ENCODE measurements at regions not wholly inside any gene's neighbourhood (a gene's known extent, or its start where the extent isn't known, plus 50 kb on each side); places are given as distances from the start of the nearest gene placed in this dataset.
"Not testable (repeated sequence)": the region's sequence is repeated elsewhere in the genome, so short reads cannot be mapped to it uniquely, and the experiment has no call there.

- no peak for DNase-seq (ENCODE audit: low read depth)
These were observed 87.7 kb downstream of the DCK start for GRCh38 chr4:71081192-71081591.

GRCh38 chr4:71093745-71094144 is 100.3 kb downstream of the DCK start:
- no peak for DNase-seq (ENCODE audit: low read depth)

- DNase-seq (ENCODE audit: low read depth) = no peak
These were observed 100.8 kb downstream of the DCK start for GRCh38 chr4:71094201-71094600.

- DNase-seq (ENCODE audit: low read depth) = no peak
These were observed 101.7 kb downstream of the DCK start for GRCh38 chr4:71095141-71095540.

- DNase-seq (ENCODE audit: low read depth) = no peak
These were observed 102.1 kb downstream of the DCK start for GRCh38 chr4:71095545-71095944.

GRCh38 chr4:71107726-71108125 is 114.3 kb downstream of the DCK start:
- no peak for DNase-seq (ENCODE audit: low read depth)

- no peak for DNase-seq (ENCODE audit: low read depth)
These were observed 117.0 kb downstream of the DCK start for GRCh38 chr4:71110499-71110898.

GRCh38 chr4:71111133-71111532 is 117.7 kb downstream of the DCK start:
- DNase-seq (ENCODE audit: low read depth) = not testable (repeated sequence)

- DNase-seq (ENCODE audit: low read depth) = no peak
These were observed 119.8 kb downstream of the DCK start for GRCh38 chr4:71113294-71113693.

GRCh38 chr4:71120831-71121524 is 127.5 kb downstream of the DCK start:
- DNase-seq (ENCODE audit: low read depth) = no peak

GRCh38 chr4:71123951-71124350 is 130.5 kb downstream of the DCK start:
- no peak for DNase-seq (ENCODE audit: low read depth)

- DNase-seq (ENCODE audit: low read depth) = no peak
These were observed 131.7 kb downstream of the DCK start for GRCh38 chr4:71125137-71125536.

GRCh38 chr4:71126719-71127118 is 133.3 kb downstream of the DCK start:
- DNase-seq (ENCODE audit: low read depth) = no peak

GRCh38 chr4:71130827-71131603 is 137.6 kb downstream of the DCK start:
- DNase-seq (ENCODE audit: low read depth) = no peak

- DNase-seq (ENCODE audit: low read depth) = no peak
These were observed 139.0 kb downstream of the DCK start for GRCh38 chr4:71132486-71132885.

GRCh38 chr4:71133491-71133890 is 140.0 kb downstream of the DCK start:
- DNase-seq (ENCODE audit: low read depth) = no peak

GRCh38 chr4:71136071-71136470 is 142.6 kb downstream of the DCK start:
- no peak for DNase-seq (ENCODE audit: low read depth)

- DNase-seq (ENCODE audit: low read depth) = no peak
These were observed 144.7 kb downstream of the DCK start for GRCh38 chr4:71138007-71138615.

- no peak for DNase-seq (ENCODE audit: low read depth)
These were observed 147.1 kb downstream of the DCK start for GRCh38 chr4:71140563-71140962.

GRCh38 chr4:71141125-71141524 is 147.7 kb downstream of the DCK start:
- DNase-seq (ENCODE audit: low read depth) = no peak

GRCh38 chr4:71147261-71147660 is 153.8 kb downstream of the DCK start:
- no peak for DNase-seq (ENCODE audit: low read depth)

GRCh38 chr4:71148545-71148944 is 155.1 kb downstream of the DCK start:
- no peak for DNase-seq (ENCODE audit: low read depth)

GRCh38 chr4:71151054-71151453 is 157.6 kb downstream of the DCK start:
- no peak for DNase-seq (ENCODE audit: low read depth)
